HepG2 (cell line): ENCODE measurements at regions not wholly inside any gene's neighbourhood (a gene's known extent, or its start where the extent isn't known, plus 50 kb on each side); places are given as distances from the start of the nearest gene placed in this dataset.

Experiments used
- ATAC-seq: fragments of 200-7000 bp; cut with Tn5 transposase; 3 replicates; pipeline ENCODE4 v1.9.1; 2020; ENCODE audit warnings: mild to moderate bottlenecking, moderate library complexity
- BruUV-seq: library from RNA; stranded (reverse); fragments of 400-500 nt; replicated peaks from 2 replicates; lab custom pipeline; 2021; lab: Mats Ljungman, UMichigan
- CTCF ChIA-PET: fragments of 300-600 bp; formaldehyde crosslinking; extraction: SDS; loops from one replicate; lab custom pipeline; 2021; ENCODE audit warnings: low total read pairs, inconsistent platforms, low intra/inter-chr PET ratio; lab: Yijun Ruan, JAX
- POLR2A ChIA-PET: fragments of 350-600 bp; sonication (Branson Sonifier 250); formaldehyde crosslinking; loops from one replicate; lab custom pipeline; 2020; ENCODE audit warnings: antibody characterized with exemption, inconsistent platforms; lab: Yijun Ruan, JAX
- DNase-seq: peaks from one replicate; pipeline ENCODE4 v3.0.0-alpha.2; 2015; ENCODE audit warnings: low spot score
- FAIRE-seq: peaks from 3 replicates; lab custom pipeline; 2011; peaks lifted over from hg19 to GRCh38; lab: Jason Lieb, UNC
- H2AFZ ChIP-seq: one replicate; pipeline ENCODE4 v1.6.1; 2011; ENCODE audit warnings: low read length, inconsistent platforms
- H3K27ac ChIP-seq: fragments of 300-600 bp; 3 replicates; pipeline ENCODE4 v1.8.0; 2011; ENCODE audit warnings: mixed run types, mild to moderate bottlenecking, mixed read lengths, low read length, inconsistent platforms; ENCODE audit not compliant: insufficient read depth; ENCODE audit errors: extremely low read length
- H3K27me3 ChIP-seq, 2 experiments: fragments of 200-600 bp in 1 of 2; 2 replicates in 1 of 2; 3 replicates in 1 of 2; pipeline versions ENCODE4 v1.6.0 to v1.8.0; 2011; ENCODE audit warnings: low read length in 2 of 2, mild to moderate bottlenecking in 2 of 2, moderate library complexity in 2 of 2, inconsistent platforms in 1 of 2; ENCODE audit not compliant: insufficient read depth in 2 of 2, control insufficient read depth in 1 of 2
- H3K36me3 ChIP-seq, 2 experiments: fragments of 200-600 bp in 1 of 2; replicated peaks in 1 of 2; 2 replicates in 1 of 2; 3 replicates in 1 of 2; pipeline versions ENCODE4 v1.5.1 to v1.8.0; 2011; ENCODE audit warnings: low read length in 2 of 2, inconsistent platforms in 1 of 2; ENCODE audit not compliant: insufficient read depth in 2 of 2, control insufficient read depth in 1 of 2
- H3K4me1 ChIP-seq: 2 replicates; pipeline ENCODE4 v1.5.1; 2012; ENCODE audit warnings: low read length, inconsistent platforms; ENCODE audit not compliant: insufficient read depth
- H3K4me2 ChIP-seq: 2 replicates; pipeline ENCODE4 v1.6.0; 2011; ENCODE audit warnings: low read depth, low read length, inconsistent platforms
- H3K4me3 ChIP-seq, 3 experiments: fragments of 200-600 bp in 1 of 3; sonication (generic), shearing (Covaris generic) in 1 of 3; replicated peaks in 1 of 3; 2 replicates each; pipeline ENCODE4 v1.5.1; 2011 to 2016; ENCODE audit warnings: low read length in 3 of 3, inconsistent platforms in 2 of 3, low read depth in 2 of 3, mild to moderate bottlenecking in 2 of 3, control low read depth in 1 of 3, mixed read lengths in 1 of 3; ENCODE audit not compliant: insufficient read depth in 1 of 3
- H3K79me2 ChIP-seq: one replicate; pipeline ENCODE4 v1.6.1; 2011; ENCODE audit warnings: low read length, inconsistent platforms; ENCODE audit not compliant: insufficient read depth
- H3K9ac ChIP-seq: 2 replicates; pipeline ENCODE4 v1.6.0; 2011; ENCODE audit warnings: mild to moderate bottlenecking, low read depth, low read length, inconsistent platforms; ENCODE audit not compliant: insufficient read depth
- H3K9me3 ChIP-seq: 2 replicates; pipeline ENCODE4 v1.5.1; 2012; ENCODE audit warnings: mild to moderate bottlenecking, low read length
- H4K20me1 ChIP-seq: 2 replicates; pipeline ENCODE4 v1.6.0; 2011; ENCODE audit warnings: inconsistent platforms, mild to moderate bottlenecking, low read length, moderate library complexity; ENCODE audit not compliant: insufficient read depth
- ETV5 ChIP-seq: IDR thresholded peaks from 2 replicates; pipeline ENCODE4 v1.6.1; 2018; ENCODE audit warnings: missing biosample characterization, missing genetic modification reagents, inconsistent platforms, borderline replicate concordance
- HMGXB4 ChIP-seq, 2 experiments: sonication (generic) in 1 of 2; formaldehyde crosslinking in 1 of 2; IDR thresholded peaks; 2 replicates each; pipeline versions ENCODE4 v1.4.0 to v1.6.1; 2018 to 2020; ENCODE audit warnings: missing genetic modification reagents in 2 of 2, borderline replicate concordance in 1 of 2, low read depth in 1 of 2, mild to moderate bottlenecking in 1 of 2, missing biosample characterization in 1 of 2
- HOXA7 ChIP-seq: sonication (generic); formaldehyde crosslinking; IDR thresholded peaks from 2 replicates; pipeline ENCODE4 v1.8.1; 2022; ENCODE audit warnings: mild to moderate bottlenecking, missing genetic modification reagents, moderate library complexity
- KAT8 ChIP-seq: IDR thresholded peaks from 2 replicates; pipeline ENCODE4 v1.6.1; 2016; ENCODE audit warnings: missing genetic modification reagents, missing compliant biosample characterization
- KDM1A ChIP-seq: IDR thresholded peaks from 2 replicates; pipeline ENCODE4 v1.6.1; 2016; ENCODE audit warnings: missing compliant biosample characterization
- NFATC3 ChIP-seq: sonication (generic); formaldehyde crosslinking; IDR thresholded peaks from 2 replicates; pipeline ENCODE4 v1.5.1; 2020; ENCODE audit warnings: mild to moderate bottlenecking, missing genetic modification reagents
- NRL ChIP-seq: sonication (generic); formaldehyde crosslinking; IDR thresholded peaks from 2 replicates; pipeline ENCODE4 v1.5.0; 2020; ENCODE audit warnings: missing genetic modification reagents, mild to moderate bottlenecking, moderate library complexity, borderline replicate concordance
- RFX1 ChIP-seq: fragments of 450-650 bp; IDR thresholded peaks from 2 replicates; pipeline ENCODE4 v1.6.1; 2017
- SALL1 ChIP-seq: sonication (generic); formaldehyde crosslinking; IDR thresholded peaks from 2 replicates; pipeline ENCODE4 v1.8.0; 2022; ENCODE audit warnings: mild to moderate bottlenecking, missing genetic modification reagents
- ZNF160 ChIP-seq: sonication (generic); formaldehyde crosslinking; IDR thresholded peaks from 2 replicates; pipeline ENCODE4 v1.8.0; 2022; ENCODE audit warnings: mild to moderate bottlenecking, inconsistent platforms, missing genetic modification reagents
- ZNF230 ChIP-seq: sonication (generic); formaldehyde crosslinking; IDR thresholded peaks from 2 replicates; pipeline ENCODE4 v1.4.0; 2020; ENCODE audit warnings: mild to moderate bottlenecking, missing genetic modification reagents
- ZNF280B ChIP-seq: sonication (generic); formaldehyde crosslinking; IDR thresholded peaks from 2 replicates; pipeline ENCODE4 v1.5.0; 2020; ENCODE audit warnings: missing genetic modification reagents, mild to moderate bottlenecking, borderline replicate concordance
- ZNF280D ChIP-seq: sonication (generic); formaldehyde crosslinking; IDR thresholded peaks from 2 replicates; pipeline ENCODE4 v1.5.1; 2020; ENCODE audit warnings: mild to moderate bottlenecking, missing genetic modification reagents
- ZNF7 ChIP-seq: IDR thresholded peaks from 2 replicates; pipeline ENCODE4 v1.6.1; 2016; ENCODE audit warnings: missing biosample characterization, missing genetic modification reagents
- WGBS: methylation state at CpG from one replicate; pipeline ENCODE4 v1.1.6; 2017; ENCODE audit warnings: low lambda C conversion rate; 5-methylcytosine and 5-hydroxymethylcytosine counted together
- in situ Hi-C: cut with HindIII; loops from 2 replicates; pipeline ENCODE4 v1.10.0; 2017; ENCODE audit warnings: low pct_unique_long_range_greater_than_20kb; ENCODE audit not compliant: extremely low pct_ligation_motif_present
- intact Hi-C: fragments of 100-400 bp; cut with micrococcal nuclease; formaldehyde crosslinking; loops from one replicate; pipeline ENCODE4 v1.10.0; 2022; ENCODE audit not compliant: unreplicated experiment
- TF ChIP-seq, protein P1 (sequence below): sonication (generic); formaldehyde crosslinking; IDR thresholded peaks from 2 replicates; pipeline ENCODE4 v1.8.1; 2022; ENCODE audit warnings: mild to moderate bottlenecking, missing genetic modification reagents

- ATAC-seq = no peak
- no peak overlapping the region for H3K4me3 ChIP-seq
- H3K4me2 ChIP-seq = no peak overlapping the region
- intact Hi-C loops = loop anchor here (10.0 kb wide), 1 partner anchor 642 kb away; no protein-coding TSS in a partner anchor
- no peaks in the 10 kb centered on the region; a peak in 1 of 5 replicates for H3K27me3 ChIP-seq
- FAIRE-seq = no peak
- no peaks in the 10 kb centered on the region for H3K4me1 ChIP-seq
- no peak overlapping the region for H3K9ac ChIP-seq
- 0% methylated on average over 1 of the region's 1 CpG for WGBS
- ChIA-PET CTCF (no interaction called here), POLR2A (no interaction called here)
- in situ Hi-C loops = no loop called here
- no peak overlapping the region for H2AFZ ChIP-seq
- no peak overlapping the region for H3K27ac ChIP-seq
- no TSS peak for BruUV-seq
- DNase-seq = no peak
- no peaks in the 10 kb centered on the region for H4K20me1 ChIP-seq
- no peaks in the 10 kb centered on the region for H3K9me3 ChIP-seq
- no peaks in the 10 kb centered on the region for H3K79me2 ChIP-seq
- TF ChIP-seq KAT8 (CRISPR knock-in tag) = no peak
- TF ChIP-seq ZNF160 (CRISPR knock-in tag) = no peak
- TF ChIP-seq SALL1 (CRISPR knock-in tag) = no peak
- TF ChIP-seq, protein P1, sequence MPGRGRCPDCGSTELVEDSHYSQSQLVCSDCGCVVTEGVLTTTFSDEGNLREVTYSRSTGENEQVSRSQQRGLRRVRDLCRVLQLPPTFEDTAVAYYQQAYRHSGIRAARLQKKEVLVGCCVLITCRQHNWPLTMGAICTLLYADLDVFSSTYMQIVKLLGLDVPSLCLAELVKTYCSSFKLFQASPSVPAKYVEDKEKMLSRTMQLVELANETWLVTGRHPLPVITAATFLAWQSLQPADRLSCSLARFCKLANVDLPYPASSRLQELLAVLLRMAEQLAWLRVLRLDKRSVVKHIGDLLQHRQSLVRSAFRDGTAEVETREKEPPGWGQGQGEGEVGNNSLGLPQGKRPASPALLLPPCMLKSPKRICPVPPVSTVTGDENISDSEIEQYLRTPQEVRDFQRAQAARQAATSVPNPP (CRISPR knock-in tag) = no peak
- no peak for TF ChIP-seq HMGXB4 (CRISPR knock-in tag; IDR thresholded peaks at IDR 0.05; ENCODE audit: borderline replicate concordance in 1 of 2, low read depth in 1 of 2)
- TF ChIP-seq ZNF280D (CRISPR knock-in tag) = no peak
- no peak for TF ChIP-seq ZNF230 (CRISPR knock-in tag)
- no peak for TF ChIP-seq NFATC3 (CRISPR knock-in tag)
- no peak for TF ChIP-seq ZNF7 (CRISPR knock-in tag)
- TF ChIP-seq ETV5 (CRISPR knock-in tag) = no peak
- TF ChIP-seq HOXA7 (CRISPR knock-in tag) = no peak
- no peak for TF ChIP-seq RFX1
- no peak for TF ChIP-seq NRL (CRISPR knock-in tag)
- no peak for TF ChIP-seq KDM1A (CRISPR knock-in tag)
- TF ChIP-seq ZNF280B (CRISPR knock-in tag) = no peak
- H3K36me3 ChIP-seq = no peaks in the 10 kb centered on the region
Observed at GRCh38 chr12:25376407-25376806, 125.7 kb upstream of the KRAS start.
